GM12865 (cell line): ENCODE measurements at regions not wholly inside any gene's neighbourhood (a gene's known extent, or its start where the extent isn't known, plus 50 kb on each side); places are given as distances from the start of the nearest gene placed in this dataset.

Experiments
- DNase-seq: peaks from one replicate; pipeline ENCODE4 v3.0.0; 2010; ENCODE audit warnings: low read depth
- H3K4me3 ChIP-seq: 2 replicates; pipeline ENCODE4 v1.5.1; 2011; ENCODE audit warnings: mild to moderate bottlenecking, low read depth, low read length, control low read depth
- TF ChIP-seq, protein P1 (sequence below): IDR thresholded peaks from 2 replicates; pipeline ENCODE4 v1.5.1; 2011; ENCODE audit warnings: low read length, control low read depth, low read depth, inconsistent platforms; ENCODE audit not compliant: insufficient read depth; ENCODE audit errors: missing control alignments

DNA sequence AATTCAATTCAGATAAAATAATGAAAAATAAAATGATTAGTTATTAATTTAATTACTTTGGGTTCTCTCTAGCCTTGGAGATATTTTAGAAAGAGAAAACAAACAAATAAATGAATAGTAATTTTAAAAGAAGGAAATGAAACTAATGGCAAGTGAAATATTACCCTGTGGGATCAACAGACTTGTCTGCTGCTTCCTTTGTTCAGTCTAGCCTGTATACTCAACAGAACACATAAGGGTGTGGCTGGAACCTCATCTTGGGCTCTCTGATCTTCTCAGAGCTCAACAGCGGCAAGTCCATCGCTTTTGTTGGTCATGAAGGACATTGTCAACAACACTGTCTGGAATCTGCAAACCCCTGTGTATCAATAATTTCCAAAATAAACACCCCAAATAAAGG is 904.9 kb downstream of the IPMK start:
- no peak for DNase-seq
- TF ChIP-seq, protein P1, sequence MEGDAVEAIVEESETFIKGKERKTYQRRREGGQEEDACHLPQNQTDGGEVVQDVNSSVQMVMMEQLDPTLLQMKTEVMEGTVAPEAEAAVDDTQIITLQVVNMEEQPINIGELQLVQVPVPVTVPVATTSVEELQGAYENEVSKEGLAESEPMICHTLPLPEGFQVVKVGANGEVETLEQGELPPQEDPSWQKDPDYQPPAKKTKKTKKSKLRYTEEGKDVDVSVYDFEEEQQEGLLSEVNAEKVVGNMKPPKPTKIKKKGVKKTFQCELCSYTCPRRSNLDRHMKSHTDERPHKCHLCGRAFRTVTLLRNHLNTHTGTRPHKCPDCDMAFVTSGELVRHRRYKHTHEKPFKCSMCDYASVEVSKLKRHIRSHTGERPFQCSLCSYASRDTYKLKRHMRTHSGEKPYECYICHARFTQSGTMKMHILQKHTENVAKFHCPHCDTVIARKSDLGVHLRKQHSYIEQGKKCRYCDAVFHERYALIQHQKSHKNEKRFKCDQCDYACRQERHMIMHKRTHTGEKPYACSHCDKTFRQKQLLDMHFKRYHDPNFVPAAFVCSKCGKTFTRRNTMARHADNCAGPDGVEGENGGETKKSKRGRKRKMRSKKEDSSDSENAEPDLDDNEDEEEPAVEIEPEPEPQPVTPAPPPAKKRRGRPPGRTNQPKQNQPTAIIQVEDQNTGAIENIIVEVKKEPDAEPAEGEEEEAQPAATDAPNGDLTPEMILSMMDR = no peak
- no peak overlapping the region for H3K4me3 ChIP-seq

DNA sequence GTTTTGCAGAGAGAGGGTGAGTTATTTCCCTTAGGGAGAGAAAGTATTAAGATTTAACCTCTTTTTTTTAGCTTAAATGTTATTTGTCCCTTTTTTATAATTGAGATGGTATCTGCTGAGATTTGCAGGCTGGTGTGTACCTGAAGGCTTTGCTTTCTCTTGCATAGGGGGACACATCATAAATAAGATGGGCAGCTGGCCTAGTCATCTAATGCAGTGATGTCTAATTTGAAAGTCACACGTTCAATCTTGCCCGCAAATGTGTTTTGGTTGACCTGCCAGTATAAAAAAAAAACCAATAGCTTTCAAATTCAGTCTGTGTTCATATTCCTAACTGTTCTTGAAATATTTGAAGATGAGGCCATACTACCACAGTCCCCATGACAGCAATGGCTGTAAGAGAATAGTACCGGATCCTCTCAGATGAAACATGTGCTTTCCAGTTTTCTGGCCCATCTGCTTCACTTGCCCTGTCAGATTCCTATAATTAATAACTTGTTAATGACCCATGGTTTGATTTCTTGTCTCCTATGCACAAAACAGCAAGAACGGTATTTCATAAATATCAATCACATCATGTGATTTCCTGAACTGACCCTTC is 914.2 kb downstream of the IPMK start:
- DNase-seq = no peak
- TF ChIP-seq, protein P1 = no peak

DNA sequence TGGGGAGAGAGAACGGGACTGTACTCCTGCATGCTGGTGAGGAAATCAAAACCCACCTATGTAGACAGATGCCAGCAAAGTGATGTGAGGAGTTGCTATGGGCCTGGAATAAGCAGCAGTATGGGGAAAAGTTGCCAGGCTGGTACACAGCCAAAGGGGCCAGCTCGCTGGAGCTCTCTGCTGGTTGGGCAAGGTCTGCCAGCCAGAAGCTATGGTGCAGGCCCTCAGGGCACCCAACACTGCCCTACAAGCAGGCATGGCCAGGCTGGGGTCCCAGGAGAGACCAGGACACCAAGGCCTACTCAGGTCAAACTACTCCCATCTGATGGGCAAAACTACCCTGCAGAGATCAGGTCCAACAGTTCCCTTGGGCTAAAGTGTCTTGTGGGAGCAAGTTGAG is 916.6 kb downstream of the IPMK start:
- no peak for DNase-seq
- TF ChIP-seq, protein P1 = no peak
- no peak overlapping the region for H3K4me3 ChIP-seq

More for the DNA sequence above, 914.2 kb downstream of the IPMK start:
- no peak overlapping the region for H3K4me3 ChIP-seq

DNA sequence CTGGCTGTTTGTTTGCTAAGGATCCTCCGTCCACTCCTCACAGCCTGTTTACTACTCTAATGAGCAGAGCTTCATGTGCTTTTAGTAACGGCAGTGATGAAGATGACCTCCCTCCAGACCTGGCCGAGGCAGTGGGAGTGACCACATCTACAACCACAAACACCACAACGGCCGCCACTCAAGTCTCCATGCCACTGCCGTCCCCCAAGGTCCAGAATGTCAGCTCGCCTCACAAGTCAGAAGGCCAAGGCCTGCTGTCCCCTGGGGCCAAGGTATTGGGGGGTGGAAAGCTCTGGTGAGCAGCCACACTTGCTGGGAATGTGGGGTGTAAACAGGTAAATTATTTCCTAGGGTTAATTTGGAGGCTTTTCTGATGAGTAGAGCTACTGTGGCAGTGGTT is 926.4 kb downstream of the IPMK start:
- no peak for DNase-seq
- TF ChIP-seq, protein P1 = no peak
- no peak overlapping the region for H3K4me3 ChIP-seq

DNA sequence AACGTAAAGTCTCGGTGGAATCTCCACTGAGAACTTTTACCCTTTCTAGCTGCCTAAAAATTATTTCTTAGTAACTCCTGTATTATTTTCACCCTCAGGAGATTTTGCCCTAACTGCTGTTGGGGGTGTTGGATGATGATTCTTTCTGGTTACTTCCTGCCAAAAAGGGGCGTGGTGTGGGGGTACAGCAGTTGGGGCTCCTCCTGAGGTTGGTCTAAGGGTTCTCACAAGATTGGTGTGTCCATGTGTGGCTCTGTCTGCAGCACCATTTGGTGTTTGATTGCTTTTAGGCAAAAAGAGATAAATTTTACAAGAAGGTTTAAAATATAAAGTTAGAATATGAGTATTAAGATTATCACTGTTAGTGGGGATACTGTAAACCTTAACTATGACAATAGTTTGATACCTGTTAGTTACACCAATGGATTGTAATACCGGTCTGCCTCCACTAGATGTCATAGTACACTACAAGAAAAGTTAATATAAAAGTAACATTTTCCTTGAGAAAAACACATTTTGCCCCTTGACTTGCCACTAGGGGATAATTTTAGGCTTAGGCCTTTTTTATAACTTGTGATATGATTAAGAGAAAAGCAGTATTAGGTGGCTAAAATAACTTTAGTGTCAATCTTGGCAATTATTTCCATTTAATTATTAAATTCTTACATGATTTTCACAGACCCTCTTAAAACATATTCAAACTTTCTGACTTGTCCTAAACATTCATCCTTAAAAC is 928.7 kb downstream of the IPMK start:
- TF ChIP-seq, protein P1 = peak; percentile 44
- peak; percentile 59 for DNase-seq
- no peak overlapping the region for H3K4me3 ChIP-seq

DNA sequence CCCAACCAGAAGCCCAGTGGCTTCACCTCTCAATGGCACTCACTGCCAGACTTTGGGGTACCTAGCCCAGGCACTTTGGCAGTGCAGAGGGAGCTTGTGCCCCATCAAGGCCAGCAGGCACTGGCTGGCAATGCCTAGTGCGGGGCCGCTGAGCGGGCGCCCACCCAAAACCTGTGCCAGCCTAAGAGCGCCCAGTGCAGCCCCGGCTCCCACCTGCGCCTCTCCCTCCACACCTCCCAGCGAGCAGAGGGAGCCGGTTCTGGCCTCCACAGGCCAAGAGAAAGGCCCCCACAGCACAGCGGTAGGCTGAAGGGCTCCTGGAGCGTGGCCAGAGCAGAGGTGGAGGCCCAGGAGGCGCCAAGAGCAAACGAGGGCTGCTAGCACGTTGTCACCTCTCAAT is 930.8 kb downstream of the IPMK start:
- DNase-seq = no peak
- H3K4me3 ChIP-seq = no peak overlapping the region
- TF ChIP-seq, protein P1 = no peak
